Osteoblast (primary cell): ENCODE measurements at regions not wholly inside any gene's neighbourhood (a gene's known extent, or its start where the extent isn't known, plus 50 kb on each side); places are given as distances from the start of the nearest gene placed in this dataset.
A peak's percentile ranks its signal among the peaks of the same experiment; 100 is the strongest.

Experiments used
- DNase-seq: peaks from one replicate; pipeline ENCODE4 v3.0.0; 2011; ENCODE audit warnings: low spot score, mixed read lengths; ENCODE audit not compliant: insufficient read length; ENCODE audit errors: missing footprints
- H2AFZ ChIP-seq: 2 replicates; pipeline ENCODE4 v1.6.0; 2011; ENCODE audit warnings: mild to moderate bottlenecking, low read length
- H3K27ac ChIP-seq: 2 replicates; pipeline ENCODE4 v1.5.1; 2011; ENCODE audit warnings: mild to moderate bottlenecking, low read depth, low read length, moderate library complexity
- H3K27me3 ChIP-seq: 2 replicates; pipeline ENCODE4 v1.6.0; 2012; ENCODE audit warnings: mild to moderate bottlenecking, control low read depth, inconsistent platforms, low read length, moderate library complexity; ENCODE audit not compliant: insufficient read depth
- H3K36me3 ChIP-seq: 2 replicates; pipeline ENCODE4 v1.5.1; 2011; ENCODE audit warnings: mild to moderate bottlenecking, low read length, control low read depth, moderate library complexity; ENCODE audit not compliant: insufficient read depth
- H3K4me1 ChIP-seq: 2 replicates; pipeline ENCODE4 v1.5.1; 2011; ENCODE audit warnings: mild to moderate bottlenecking, low read length, control low read depth, moderate library complexity; ENCODE audit not compliant: insufficient read depth
- H3K4me2 ChIP-seq: 2 replicates; pipeline ENCODE4 v1.6.0; 2011; ENCODE audit warnings: mild to moderate bottlenecking, low read length; ENCODE audit not compliant: insufficient read depth
- H3K4me3 ChIP-seq: fragments of 200-600 bp; sonication (generic); 3 replicates; pipeline ENCODE4 v1.5.1; 2012; ENCODE audit warnings: mild to moderate bottlenecking, low read length, inconsistent platforms; ENCODE audit not compliant: insufficient read depth
- H3K79me2 ChIP-seq: 2 replicates; pipeline ENCODE4 v1.6.0; 2012; ENCODE audit warnings: mild to moderate bottlenecking, low read length, control low read depth, inconsistent platforms; ENCODE audit not compliant: insufficient read depth
- H3K9me3 ChIP-seq: 2 replicates; pipeline ENCODE4 v1.5.1; 2011; ENCODE audit warnings: low read depth, low read length, control low read depth
- H4K20me1 ChIP-seq: 2 replicates; pipeline ENCODE4 v1.6.0; 2012; ENCODE audit warnings: mild to moderate bottlenecking, low read length, control low read depth; ENCODE audit not compliant: insufficient read depth
- CTCF ChIP-seq: IDR thresholded peaks from 2 replicates; pipeline ENCODE4 v1.5.1; 2011; ENCODE audit warnings: mild to moderate bottlenecking, low read depth, low read length, moderate library complexity; ENCODE audit errors: extremely low read depth

DNA sequence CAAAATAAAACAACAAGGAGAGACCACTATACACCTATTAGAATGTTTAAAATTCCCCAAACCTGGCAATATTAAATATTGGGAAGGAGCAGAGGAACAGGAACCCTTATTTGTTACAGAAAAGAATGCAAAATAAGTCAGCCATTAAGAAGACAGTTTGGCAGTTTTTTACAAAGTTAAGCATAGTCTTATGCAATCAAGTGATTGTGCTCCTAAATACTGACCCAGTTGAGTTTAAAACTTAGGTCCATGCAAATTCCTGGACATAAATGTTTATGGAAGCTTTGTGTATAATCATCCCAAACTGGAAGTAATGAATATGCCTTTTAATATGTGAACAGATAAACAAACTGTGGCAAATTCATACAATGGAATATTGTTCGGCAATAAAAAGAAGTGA, 72.9 kb upstream of the RGS4 start:
- H3K4me2 ChIP-seq = no peak overlapping the region
- no peaks in the 10 kb centered on the region for H4K20me1 ChIP-seq
- H3K36me3 ChIP-seq = no peaks in the 10 kb centered on the region
- no peak for TF ChIP-seq CTCF
- no peaks in the 10 kb centered on the region for H3K9me3 ChIP-seq
- no peak overlapping the region for H2AFZ ChIP-seq
- H3K79me2 ChIP-seq = no peaks in the 10 kb centered on the region
- H3K27ac ChIP-seq = no peak overlapping the region
- no peak for DNase-seq
- H3K4me3 ChIP-seq = no peak overlapping the region
- peaks cover 46% of the 10 kb centered on the region for H3K4me1 ChIP-seq
- H3K27me3 ChIP-seq = no peaks in the 10 kb centered on the region

- DNase-seq = peak; percentile 71
- H3K27ac ChIP-seq = peak overlapping the region; percentile 45
- H3K4me2 ChIP-seq = peak overlapping the region; percentile 19
- no peaks in the 10 kb centered on the region for H4K20me1 ChIP-seq
- TF ChIP-seq CTCF = no peak
- peaks cover 46% of the 10 kb centered on the region for H3K4me1 ChIP-seq
- H3K79me2 ChIP-seq = no peaks in the 10 kb centered on the region
- H2AFZ ChIP-seq = no peak overlapping the region
- no peaks in the 10 kb centered on the region for H3K27me3 ChIP-seq
- H3K36me3 ChIP-seq = no peaks in the 10 kb centered on the region
- H3K4me3 ChIP-seq = no peak overlapping the region
- no peaks in the 10 kb centered on the region for H3K9me3 ChIP-seq
Measured at GRCh38 chr1:162994921-162995320, 74.2 kb upstream of the RGS4 start.

GRCh38 chr1:162993846-162994245, 75.3 kb upstream of the RGS4 start:
- Histone ChIP-seq H3K27me3 (no peaks in the 10 kb centered on the region), H3K9me3 (no peaks in the 10 kb centered on the region), H2AFZ (no peak overlapping the region), H3K36me3 (no peaks in the 10 kb centered on the region), H3K4me2 (no peak overlapping the region), H3K79me2 (no peaks in the 10 kb centered on the region), H3K27ac (peak overlapping the region; percentile 45), H3K4me3 (no peak overlapping the region), H3K4me1 (peaks cover 46% of the 10 kb centered on the region), H4K20me1 (no peaks in the 10 kb centered on the region)
- TF ChIP-seq CTCF = no peak
- no peak for DNase-seq

DNA sequence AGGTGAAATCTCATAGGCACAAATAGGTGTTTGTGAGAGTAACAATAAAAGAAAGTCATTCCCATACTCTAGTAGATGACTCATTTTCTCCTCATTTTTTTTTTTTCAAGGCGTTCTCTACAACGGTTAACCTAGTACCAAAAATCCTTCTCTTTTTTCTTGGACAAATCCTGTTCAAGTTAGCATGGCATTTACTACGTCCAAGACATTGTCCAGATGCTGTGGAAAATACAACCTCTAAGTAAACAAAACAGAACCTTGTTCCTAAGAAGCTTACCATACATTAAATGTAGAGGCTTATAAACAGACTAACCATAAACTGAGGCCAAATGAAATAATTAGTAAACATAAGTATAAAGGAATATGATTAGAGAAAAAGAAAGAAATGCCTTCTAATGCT, 76.2 kb upstream of the RGS4 start:
- TF ChIP-seq CTCF = no peak
- H3K27ac ChIP-seq = peak overlapping the region; percentile 34
- no peaks in the 10 kb centered on the region for H4K20me1 ChIP-seq
- H2AFZ ChIP-seq = no peak overlapping the region
- H3K27me3 ChIP-seq = no peaks in the 10 kb centered on the region
- H3K9me3 ChIP-seq = no peaks in the 10 kb centered on the region
- H3K79me2 ChIP-seq = no peaks in the 10 kb centered on the region
- H3K4me1 ChIP-seq = peaks cover 50% of the 10 kb centered on the region
- no peaks in the 10 kb centered on the region for H3K36me3 ChIP-seq
- H3K4me2 ChIP-seq = no peak overlapping the region
- DNase-seq = no peak
- H3K4me3 ChIP-seq = no peak overlapping the region
